RWPE1 (cell line): ENCODE measurements at regions not wholly inside any gene's neighbourhood (a gene's known extent, or its start where the extent isn't known, plus 50 kb on each side); places are given as distances from the start of the nearest gene placed in this dataset.

Experiments
- CTCF ChIA-PET: fragments of 350-600 bp; sonication (Branson Sonifier 250); formaldehyde crosslinking; extraction: SDS; loops from one replicate; lab custom pipeline; 2021; lab: Yijun Ruan, JAX
- POLR2A ChIA-PET: fragments of 400-600 bp; formaldehyde crosslinking; extraction: SDS; loops from one replicate; lab custom pipeline; 2020; ENCODE audit warnings: antibody characterized with exemption; ENCODE audit not compliant: low non-redundant PET; lab: Yijun Ruan, JAX
- DNase-seq: peaks from one replicate; pipeline ENCODE4 v3.0.0; 2012; ENCODE audit warnings: low spot score
- H3K27ac ChIP-seq: fragments of 450-650 bp; 2 replicates; pipeline ENCODE4 v1.5.1; 2017
- CTCF ChIP-seq: fragments of 450-650 bp; conservative IDR thresholded peaks from 2 replicates; pipeline ENCODE4 v1.5.1; 2017; ENCODE audit warnings: low read depth, mild to moderate bottlenecking

GRCh38 chr11:45489281-45489905 lies 176.0 kb downstream of the CHST1 start:
- TF ChIP-seq CTCF = no peak
- no peak overlapping the region for H3K27ac ChIP-seq
- ChIA-PET CTCF (no interaction called here), POLR2A (no interaction called here)
- DNase-seq = no peak

- no peak for DNase-seq
- POLR2A ChIA-PET = no interaction called here
- CTCF ChIA-PET = interaction anchor here (0.6 to 1.3 kb wide), 2 partner anchors 10 to 115 kb away, joined by 3 read pairs; no protein-coding TSS in a partner anchor
- H3K27ac ChIP-seq = no peak overlapping the region
- no peak for TF ChIP-seq CTCF
Measured at GRCh38 chr11:45486461-45486860, 179.0 kb downstream of the CHST1 start.

- ChIA-PET CTCF (interaction anchor here (0.8 to 1.3 kb wide), 2 partner anchors 17 to 114 kb away, joined by 3 to 4 read pairs; no protein-coding TSS in a partner anchor), POLR2A (no interaction called here)
- no peak for TF ChIP-seq CTCF
- DNase-seq = no peak
- H3K27ac ChIP-seq = no peak overlapping the region
Measured at GRCh38 chr11:45485070-45485707, 180.2 kb downstream of the CHST1 start.

- CTCF ChIA-PET = interaction anchor here (0.6 kb wide), 1 partner anchor 37 kb away, joined by 3 read pairs; no protein-coding TSS in a partner anchor
- TF ChIP-seq CTCF = no peak
- no peak overlapping the region for H3K27ac ChIP-seq
- POLR2A ChIA-PET = no interaction called here
- DNase-seq = no peak
Measured at GRCh38 chr11:45484326-45484883, 181.0 kb downstream of the CHST1 start.

GRCh38 chr11:45483416-45483815 lies 182.0 kb downstream of the CHST1 start:
- CTCF ChIA-PET = no interaction called here

GRCh38 chr11:45482331-45482730 lies 183.1 kb downstream of the CHST1 start:
- POLR2A ChIA-PET = no interaction called here
- TF ChIP-seq CTCF = no peak
- H3K27ac ChIP-seq = no peak overlapping the region
- no peak for DNase-seq
- CTCF ChIA-PET = no interaction called here

More at GRCh38 chr11:45483416-45483815, 182.0 kb downstream of the CHST1 start:
- POLR2A ChIA-PET = no interaction called here
- no peak for TF ChIP-seq CTCF
- DNase-seq = no peak
- H3K27ac ChIP-seq = no peak overlapping the region
